ENCODE measurements at regions not wholly inside any gene's neighbourhood (a gene's known extent, or its start where the extent isn't known, plus 50 kb on each side); places are given as distances from the start of the nearest gene placed in this dataset.

DNA sequence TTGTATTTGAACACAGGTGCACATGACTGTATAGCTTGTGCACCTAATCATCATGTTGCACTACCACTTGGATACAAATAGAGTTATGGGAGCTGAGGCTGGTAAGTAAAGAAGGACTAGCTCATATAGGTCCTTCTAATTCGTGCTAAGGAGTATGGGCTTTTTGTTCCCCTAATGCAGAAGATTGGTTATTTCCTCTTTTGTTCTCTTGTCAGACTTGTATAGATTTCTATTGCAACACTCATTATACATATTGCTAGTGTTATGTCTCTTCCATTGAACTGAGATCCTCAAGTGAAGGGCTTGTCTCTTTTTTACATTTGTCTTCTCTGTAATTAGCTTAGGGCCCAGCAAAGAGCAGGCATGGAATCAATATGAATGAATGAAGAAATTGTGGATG, 54.1 kb upstream of the ARHGAP20 start:
- TF ChIP-seq, protein P1, sequence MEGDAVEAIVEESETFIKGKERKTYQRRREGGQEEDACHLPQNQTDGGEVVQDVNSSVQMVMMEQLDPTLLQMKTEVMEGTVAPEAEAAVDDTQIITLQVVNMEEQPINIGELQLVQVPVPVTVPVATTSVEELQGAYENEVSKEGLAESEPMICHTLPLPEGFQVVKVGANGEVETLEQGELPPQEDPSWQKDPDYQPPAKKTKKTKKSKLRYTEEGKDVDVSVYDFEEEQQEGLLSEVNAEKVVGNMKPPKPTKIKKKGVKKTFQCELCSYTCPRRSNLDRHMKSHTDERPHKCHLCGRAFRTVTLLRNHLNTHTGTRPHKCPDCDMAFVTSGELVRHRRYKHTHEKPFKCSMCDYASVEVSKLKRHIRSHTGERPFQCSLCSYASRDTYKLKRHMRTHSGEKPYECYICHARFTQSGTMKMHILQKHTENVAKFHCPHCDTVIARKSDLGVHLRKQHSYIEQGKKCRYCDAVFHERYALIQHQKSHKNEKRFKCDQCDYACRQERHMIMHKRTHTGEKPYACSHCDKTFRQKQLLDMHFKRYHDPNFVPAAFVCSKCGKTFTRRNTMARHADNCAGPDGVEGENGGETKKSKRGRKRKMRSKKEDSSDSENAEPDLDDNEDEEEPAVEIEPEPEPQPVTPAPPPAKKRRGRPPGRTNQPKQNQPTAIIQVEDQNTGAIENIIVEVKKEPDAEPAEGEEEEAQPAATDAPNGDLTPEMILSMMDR (IDR thresholded peaks at IDR 0.05) = no peak
- no peak for TF ChIP-seq POLR2A (IDR thresholded peaks at IDR 0.05)
